ENCODE measurements at regions not wholly inside any gene's neighbourhood (a gene's known extent, or its start where the extent isn't known, plus 50 kb on each side); places are given as distances from the start of the nearest gene placed in this dataset.

- no peak overlapping the region for H3K9ac ChIP-seq (ENCODE audit: low read depth, low read length)
- H3K4me2 ChIP-seq (ENCODE audit: low read depth, low read length): no peak overlapping the region
- H3K9me1 ChIP-seq (ENCODE audit: insufficient read depth, low read length): no peaks in the 10 kb centered on the region
- H2BK5ac ChIP-seq (ENCODE audit: low read depth, low read length, poor library complexity, severe bottlenecking): no peak overlapping the region
- H4K20me1 ChIP-seq (ENCODE audit: insufficient read depth, low read length): no peaks in the 10 kb centered on the region
- no peaks in the 10 kb centered on the region for H3K4me1 ChIP-seq (ENCODE audit: control insufficient read depth, insufficient read depth, low read length)
- in situ Hi-C loops (cut with MboI; ENCODE audit: low sequenced_read_pairs): no loop called here
- no peak overlapping the region for H2BK120ac ChIP-seq (ENCODE audit: low read depth, low read length)
- no peak overlapping the region for H3K18ac ChIP-seq (ENCODE audit: low read depth, low read length)
- H2BK20ac ChIP-seq (ENCODE audit: low read depth, low read length): no peak overlapping the region
- 100% methylated on average over 1 of the region's 2 CpGs; no CpG with 5 or more reads in 1 of the 2 experiments for WGBS, 2 experiments (ENCODE audit: extremely low coverage in 2 of 2, insufficient read length in 1 of 2)
- ChIA-PET POLR2A (ENCODE audit: unreplicated experiment) (no interaction called here), CTCF (no interaction called here)
- no peaks in the 10 kb centered on the region for H3K79me1 ChIP-seq (ENCODE audit: low read depth in 1 of 2, low read length in 2 of 2)
- peak overlapping the region; percentile 34 for H2AK9ac ChIP-seq (replicated peaks; ENCODE audit: low read depth, low read length, poor library complexity)
- no peak overlapping the region for H4K8ac ChIP-seq (ENCODE audit: low read depth in 2 of 2, low read length in 2 of 2)
- ATAC-seq (ENCODE audit: low read depth) (no peak), DNase-seq (no peak)
- no TSS peak for BruUV-seq (replicated peaks)
- H3K14ac ChIP-seq (replicated peaks; ENCODE audit: low read depth, low read length): no peak overlapping the region
- H4K5ac ChIP-seq (ENCODE audit: low read depth, low read length): no peak overlapping the region
- no peak overlapping the region for H3K23ac ChIP-seq (ENCODE audit: low read depth, low read length)
- intact Hi-C loops (cut with micrococcal nuclease): no loop called here
- no peaks in the 10 kb centered on the region for H3K9me3 ChIP-seq (ENCODE audit: control insufficient read depth, insufficient read depth, low read length)
- H3K4ac ChIP-seq (ENCODE audit: low read depth, low read length): no peak overlapping the region
- TF ChIP-seq USF2 (IDR thresholded peaks at IDR 0.05; ENCODE audit: low read depth, low read length) (no peak), POLR2A (IDR thresholded peaks at IDR 0.05; ENCODE audit: low read depth, low read length) (no peak), RCOR1 (IDR thresholded peaks at IDR 0.05; ENCODE audit: insufficient replicate concordance, low read length) (no peak), MXI1 (IDR thresholded peaks at IDR 0.05; ENCODE audit: borderline replicate concordance, low read depth, low read length) (no peak), RAD21 (IDR thresholded peaks at IDR 0.05; ENCODE audit: low read length) (no peak), MAZ (IDR thresholded peaks at IDR 0.05; ENCODE audit: borderline replicate concordance, low read depth, low read length) (no peak), BHLHE40 (IDR thresholded peaks at IDR 0.05; ENCODE audit: low read depth, low read length) (no peak), CEBPB (IDR thresholded peaks at IDR 0.05; ENCODE audit: low read depth, low read length) (no peak), FOS (IDR thresholded peaks at IDR 0.05; ENCODE audit: low read depth, low read length) (no peak), RFX5 (IDR thresholded peaks at IDR 0.05; ENCODE audit: low read depth, low read length) (no peak), CHD1 (IDR thresholded peaks at IDR 0.05; ENCODE audit: low read depth, low read length) (no peak), NFE2L2 (IDR thresholded peaks at IDR 0.05; ENCODE audit: low read depth, low read length) (no peak), SMC3 (IDR thresholded peaks at IDR 0.05; ENCODE audit: low read depth, low read length) (no peak)
- H3K27me3 ChIP-seq (ENCODE audit: control insufficient read depth, insufficient read depth, low read length): no peaks in the 10 kb centered on the region
- H4K91ac ChIP-seq (ENCODE audit: insufficient read depth, low read depth, low read length): no peak overlapping the region
- no peak overlapping the region for H3K27ac ChIP-seq (ENCODE audit: insufficient read depth, low read length)
- H3K4me3 ChIP-seq (ENCODE audit: insufficient read depth, low read depth, low read length): no peak overlapping the region
- H2AFZ ChIP-seq (replicated peaks; ENCODE audit: low read length, poor library complexity): no peak overlapping the region
- H3K56ac ChIP-seq (ENCODE audit: extremely low read depth, insufficient read depth, low read length): no peak overlapping the region
- no peak overlapping the region for H2AK5ac ChIP-seq (ENCODE audit: low read depth, low read length)
- no peaks in the 10 kb centered on the region for H3K36me3 ChIP-seq (ENCODE audit: control insufficient read depth, insufficient read depth, low read length)
- dilution Hi-C loops (cut with HindIII; ENCODE audit: low sequenced_read_pairs, unreplicated experiment): no loop called here
- H2BK15ac ChIP-seq (ENCODE audit: low read depth, low read length): no peak overlapping the region
These were observed 257.2 kb downstream of the ETS1 start for GRCh38 chr11:128330203-128330602.
